HG03175 (cell line): ENCODE measurements at regions not wholly inside any gene's neighbourhood (a gene's known extent, or its start where the extent isn't known, plus 50 kb on each side); places are given as distances from the start of the nearest gene placed in this dataset.

Source experiments
- ATAC-seq: cut with Tn5 transposase; IDR thresholded peaks from one replicate; pipeline ENCODE4 v1.9.1; 2021; ENCODE audit warnings: mild to moderate bottlenecking, moderate library complexity; ENCODE audit not compliant: unreplicated experiment

GRCh38 chr3:164190566-164190965, 887.7 kb downstream of the SI start:
- ATAC-seq: no peak

GRCh38 chr3:164186095-164186494, 892.2 kb downstream of the SI start:
- no peak for ATAC-seq

- ATAC-seq: no peak
These were observed 899.1 kb downstream of the SI start for GRCh38 chr3:164179110-164179774.

DNA sequence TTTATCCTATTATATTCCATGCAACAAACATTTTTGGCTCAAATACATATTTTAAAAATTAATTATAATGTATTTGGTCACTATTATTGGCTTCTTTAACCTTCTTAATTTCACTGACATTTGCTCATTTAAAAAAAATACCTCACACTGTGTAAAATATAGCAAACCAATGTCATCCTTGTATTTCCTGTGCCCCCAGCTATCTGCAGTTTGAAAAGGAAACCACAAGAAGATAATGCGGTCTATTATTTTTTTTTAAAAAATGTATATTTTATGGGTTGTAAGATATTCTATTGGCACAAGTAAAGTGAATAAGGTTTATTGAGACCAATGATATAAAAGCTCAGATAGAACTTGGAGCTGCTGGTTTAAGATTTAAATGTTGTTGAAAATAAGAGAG, 904.2 kb downstream of the SI start:
- no peak for ATAC-seq

GRCh38 chr3:164155400-164155799, 922.9 kb downstream of the SI start:
- ATAC-seq: no peak

DNA sequence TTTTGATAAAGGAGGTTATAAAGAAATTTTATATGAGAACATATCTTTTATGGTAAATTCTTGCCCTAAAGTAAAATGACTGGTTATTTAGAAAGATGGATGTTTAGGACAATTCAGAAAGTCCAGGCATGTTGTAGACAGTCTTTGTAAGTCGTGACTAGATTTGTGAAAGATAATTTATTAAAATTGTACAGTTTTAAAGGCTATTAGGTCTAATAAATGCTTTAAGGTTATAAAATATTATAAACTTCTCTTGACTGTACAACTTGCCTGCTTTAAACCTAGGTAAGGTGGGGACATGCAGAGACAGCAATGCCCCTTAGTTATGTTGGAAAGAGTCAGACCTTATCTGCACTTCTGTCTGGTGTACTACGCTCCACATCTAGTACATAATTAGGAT, 933.5 kb downstream of the SI start:
- no peak for ATAC-seq

- ATAC-seq: no peak
These were observed 945.4 kb downstream of the SI start for GRCh38 chr3:164132878-164133277.

GRCh38 chr3:164113371-164114332, 964.6 kb downstream of the SI start:
- no peak for ATAC-seq

DNA sequence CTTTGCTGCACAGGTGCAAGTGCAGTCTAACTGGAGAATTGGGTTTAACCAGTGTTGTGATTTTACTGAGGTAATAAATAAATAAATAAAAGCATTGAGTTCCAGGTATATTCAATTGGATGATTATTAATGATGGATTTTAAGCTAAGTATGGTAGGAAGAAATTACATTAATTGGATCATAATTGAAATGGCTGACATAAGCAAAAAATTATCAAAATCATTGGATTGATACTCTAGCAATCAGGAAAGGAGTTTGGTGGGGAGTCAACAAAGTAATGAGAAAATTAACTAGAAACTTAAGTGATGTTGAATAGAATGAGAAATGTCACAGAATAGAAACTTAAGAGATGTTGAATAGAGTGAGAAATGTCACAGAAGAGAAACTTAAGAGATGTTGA, 981.9 kb downstream of the SI start:
- ATAC-seq: no peak

DNA sequence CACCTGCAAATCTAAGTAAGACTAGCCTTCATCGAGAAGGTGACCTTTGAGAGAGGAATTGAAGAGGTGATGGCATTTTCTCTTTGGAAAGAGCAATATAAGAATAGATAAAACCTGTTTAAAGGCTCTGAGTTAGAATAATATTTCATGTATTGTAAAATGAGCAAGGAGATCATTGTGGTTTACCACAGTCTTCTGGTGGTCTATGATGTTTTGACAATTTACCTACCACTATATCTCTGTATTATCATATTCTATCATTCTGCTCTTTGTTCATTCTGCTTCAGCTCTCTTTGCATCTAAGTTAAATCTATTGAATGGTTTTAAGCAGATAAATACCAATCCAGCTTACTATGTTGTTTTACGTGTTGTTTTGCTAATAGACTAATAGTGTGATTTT, 982.3 kb downstream of the SI start:
- no peak for ATAC-seq

DNA sequence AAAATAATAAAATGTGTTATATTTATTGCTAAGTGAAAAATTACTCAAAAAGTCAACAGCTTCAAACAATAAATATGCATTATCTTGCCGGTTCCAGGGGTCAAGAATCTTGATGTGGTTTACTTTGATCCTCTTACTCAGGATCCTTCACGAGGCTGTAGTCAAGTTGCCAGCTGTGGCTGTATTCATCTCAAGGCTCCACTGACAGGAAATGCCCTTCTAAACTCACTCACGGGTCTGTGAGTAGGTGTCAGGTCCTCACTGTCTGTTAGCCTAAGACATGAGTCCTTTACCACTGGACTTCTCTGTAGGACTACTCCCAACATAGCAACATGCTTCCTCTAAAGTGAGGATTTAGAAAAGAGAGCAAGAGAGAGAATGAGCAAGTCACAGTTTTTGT, 983.0 kb downstream of the SI start:
- ATAC-seq: no peak

GRCh38 chr3:164094546-164094945, 983.8 kb downstream of the SI start:
- ATAC-seq: no peak

DNA sequence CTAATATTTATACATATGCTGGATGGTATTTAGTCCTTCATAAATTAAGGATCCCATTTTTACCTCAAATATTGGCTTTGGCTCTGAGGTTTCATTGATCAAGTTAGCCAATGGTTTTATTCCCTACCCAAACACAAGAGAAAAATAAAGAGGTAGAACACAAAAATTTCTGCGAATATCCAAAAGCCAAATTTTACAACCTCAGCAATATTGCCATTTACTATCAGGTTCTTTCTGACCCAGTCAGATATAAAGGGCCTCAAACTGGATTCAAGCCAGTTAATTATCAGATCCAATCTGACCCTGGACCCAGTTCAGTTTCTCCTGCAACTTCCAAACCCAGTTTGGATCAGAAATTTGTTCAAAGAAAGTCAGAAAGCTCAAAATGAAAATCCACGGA, 998.1 kb downstream of the SI start:
- no peak for ATAC-seq

DNA sequence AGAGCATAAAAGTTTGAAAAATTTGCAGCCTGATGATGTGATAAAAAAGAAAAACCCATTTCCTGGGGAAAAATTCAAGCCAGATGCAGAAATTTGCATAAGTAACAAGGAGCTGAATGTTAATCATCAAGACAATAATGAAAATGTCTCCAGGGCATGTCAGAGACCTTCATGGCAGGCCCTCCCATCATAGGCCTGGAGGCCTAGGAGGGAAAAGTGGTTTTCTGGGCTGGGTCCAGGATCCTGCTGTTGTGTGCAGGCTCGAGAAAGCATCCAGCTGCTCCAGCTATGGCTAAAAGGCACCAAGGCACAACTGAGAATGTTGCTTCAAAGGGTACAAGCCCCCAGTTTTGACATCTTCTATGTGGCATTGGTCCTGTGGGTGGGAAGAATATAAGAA, 1014.0 kb downstream of the SI start:
- ATAC-seq: no peak

DNA sequence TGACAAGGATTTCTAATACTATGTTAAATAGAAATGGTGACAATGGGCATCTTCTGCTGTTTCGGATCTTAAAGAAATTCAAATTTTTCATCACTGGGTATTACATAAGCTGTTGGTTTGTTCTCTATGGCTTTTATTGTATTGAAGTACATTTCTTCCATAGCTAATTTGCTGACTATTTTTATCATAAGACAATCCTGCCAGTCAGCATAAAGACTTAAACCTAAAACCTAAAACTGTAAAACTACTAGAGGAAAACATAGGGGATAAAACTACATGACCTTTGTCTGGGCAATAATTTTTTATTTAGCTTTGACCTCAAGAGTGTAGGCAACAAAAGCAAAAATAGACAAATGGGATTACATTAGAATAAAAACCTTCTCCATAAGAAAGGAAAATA, 1017.4 kb downstream of the SI start:
- ATAC-seq: no peak

DNA sequence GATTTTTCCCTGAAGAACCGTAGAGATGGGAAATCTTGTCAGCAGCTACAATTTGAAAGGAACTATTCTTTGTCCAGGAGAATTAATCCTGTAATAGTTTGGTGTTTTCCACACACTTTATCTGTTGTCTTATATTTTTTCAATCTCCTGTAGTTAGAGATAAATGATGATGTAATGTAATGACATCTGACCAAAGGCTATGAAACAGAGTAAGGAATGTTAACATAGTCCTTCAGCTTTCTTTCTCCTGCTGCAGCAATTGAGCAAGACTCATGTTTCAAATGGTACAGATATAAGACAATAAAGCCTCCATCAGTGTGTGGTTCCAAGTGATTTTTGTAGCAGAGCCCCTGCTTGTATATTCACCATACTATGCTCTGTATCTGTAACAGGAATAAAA, 1028.4 kb downstream of the SI start:
- ATAC-seq: no peak

- no peak for ATAC-seq
These were observed 1029.8 kb downstream of the SI start for GRCh38 chr3:164048451-164048850.

GRCh38 chr3:164040991-164041390, 1037.3 kb downstream of the SI start:
- no peak for ATAC-seq

- ATAC-seq: no peak
These were observed 1048.1 kb downstream of the SI start for GRCh38 chr3:164030194-164030593.

- ATAC-seq: no peak
These were observed 1053.5 kb downstream of the SI start for GRCh38 chr3:164024786-164025185.

DNA sequence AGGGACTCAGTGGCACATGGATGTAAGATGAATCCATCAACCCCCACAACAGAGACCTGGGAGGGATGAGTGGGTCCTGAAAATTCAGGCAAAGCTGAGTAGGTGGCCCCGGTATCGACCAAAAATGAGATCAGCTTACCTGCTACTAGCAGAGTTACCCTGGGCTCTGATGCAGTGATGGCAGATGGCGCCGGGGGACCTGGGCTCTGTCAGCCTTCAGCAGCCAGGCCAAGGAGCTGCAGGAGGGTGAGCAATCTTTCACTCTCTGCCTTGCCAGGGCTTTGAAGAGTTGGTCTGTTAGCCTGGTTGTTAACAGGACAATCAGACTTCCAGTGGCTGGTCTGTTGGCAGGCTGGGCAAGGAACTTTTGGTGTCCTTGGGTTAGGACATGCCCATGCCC, 1054.8 kb downstream of the SI start:
- ATAC-seq: no peak

DNA sequence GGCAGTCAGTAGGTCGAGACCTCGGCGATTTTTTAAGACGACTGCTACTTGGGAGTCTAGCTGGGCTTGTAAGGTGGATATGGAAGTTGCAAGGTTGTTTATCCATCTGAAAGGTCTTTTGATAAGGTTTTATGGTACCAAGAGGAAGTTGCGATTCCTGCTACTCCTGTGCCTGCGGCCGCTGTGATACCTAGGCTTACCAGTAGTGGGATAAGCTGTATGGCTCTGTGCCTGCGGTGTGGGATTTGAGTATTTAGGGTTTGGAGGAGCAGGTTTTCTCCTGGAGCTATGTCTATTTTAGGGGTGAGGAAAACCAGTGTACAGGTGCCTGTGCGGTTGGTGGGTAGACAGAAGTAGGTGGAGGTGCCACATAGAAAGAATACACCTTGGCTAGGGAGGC, 1059.8 kb downstream of the SI start:
- ATAC-seq: no peak
